Transverse colon (tissue), 4 donors: ENCODE measurements at regions not wholly inside any gene's neighbourhood (a gene's known extent, or its start where the extent isn't known, plus 50 kb on each side); places are given as distances from the start of the nearest gene placed in this dataset.

Experiments
- DNase-seq: peaks from one replicate; pipeline ENCODE4 v3.0.0-alpha.2; 2019
- H3K27ac ChIP-seq, 4 donors: fragments of 200-600 bp; sonication (generic); 2 replicates each; pipeline ENCODE4 v1.5.1; 2016 to 2018; ENCODE audit warnings: inconsistent platforms in 4 of 4
- H3K27me3 ChIP-seq: fragments of 200-600 bp; sonication (generic); 2 replicates; pipeline ENCODE4 v1.5.1; 2017; ENCODE audit warnings: inconsistent platforms
- H3K36me3 ChIP-seq, 4 donors: fragments of 200-600 bp; sonication (generic); 2 replicates each; pipeline ENCODE4 v1.5.1; 2017 to 2019; ENCODE audit warnings: inconsistent platforms in 4 of 4
- H3K4me1 ChIP-seq, 4 donors: fragments of 200-600 bp; sonication (generic); 2 replicates each; pipeline ENCODE4 v1.5.1; 2017 to 2020; ENCODE audit warnings: inconsistent platforms in 4 of 4
- H3K4me3 ChIP-seq, 4 donors: fragments of 200-600 bp; sonication (generic); 1 replicate in 1 of 4; 2 replicates in 3 of 4; pipeline versions ENCODE4 v1.5.1 to v1.6.1; 2017 to 2019; ENCODE audit warnings: inconsistent platforms in 4 of 4
- H3K9me3 ChIP-seq, 2 donors: fragments of 200-600 bp; sonication (generic); 2 replicates each; pipeline ENCODE4 v1.5.1; 2017 to 2019; ENCODE audit warnings: inconsistent platforms in 2 of 2
- EP300 ChIP-seq: sonication (generic); formaldehyde crosslinking; IDR thresholded peaks from one replicate; pipeline ENCODE4 v1.6.1; 2017; ENCODE audit warnings: antibody characterized with exemption, low read depth
- POLR2A ChIP-seq: fragments of 450-650 bp; IDR thresholded peaks from one replicate; pipeline ENCODE4 v1.6.1; 2016; ENCODE audit warnings: antibody characterized with exemption, mild to moderate bottlenecking, moderate library complexity
- POLR2AphosphoS5 ChIP-seq, 3 donors: sonication (generic); formaldehyde crosslinking; IDR thresholded peaks; one replicate each; pipeline ENCODE4 v1.6.1; 2016; ENCODE audit warnings: antibody characterized with exemption in 3 of 3
- WGBS, 2 donors: methylation state at CpG; one replicate each; pipeline ENCODE4 v1.1.5; 2018; ENCODE audit warnings: low coverage in 1 of 2; 5-methylcytosine and 5-hydroxymethylcytosine counted together
- in situ Hi-C, 4 donors: fragments of 200-750 bp; cut with MboI; loops; one replicate each; pipeline versions ENCODE4 v1.15.0 to v1.15.1; 2017; ENCODE audit warnings: low sequenced_read_pairs in 3 of 4, low pct_ligation_motif_present in 1 of 4, low pct_unique_long_range_greater_than_20kb in 1 of 4
- intact Hi-C: fragments of 100-400 bp; cut with DNase I; formaldehyde crosslinking; loops from one replicate; pipeline ENCODE4 v1.15.1; 2023; ENCODE audit warnings: low total_unique reads
- TF ChIP-seq, protein P1 (sequence below), 5 experiments: fragments of 200-600 bp in 3 of 5; fragments of 450-650 bp in 2 of 5; sonication (generic) in 3 of 5; IDR thresholded peaks; 1 replicate in 2 of 5; 2 replicates in 3 of 5; pipeline ENCODE4 v1.5.1; 2016 to 2017; ENCODE audit warnings: antibody characterized with exemption in 5 of 5, inconsistent platforms in 3 of 5, mild to moderate bottlenecking in 2 of 5, moderate library complexity in 1 of 5

DNA sequence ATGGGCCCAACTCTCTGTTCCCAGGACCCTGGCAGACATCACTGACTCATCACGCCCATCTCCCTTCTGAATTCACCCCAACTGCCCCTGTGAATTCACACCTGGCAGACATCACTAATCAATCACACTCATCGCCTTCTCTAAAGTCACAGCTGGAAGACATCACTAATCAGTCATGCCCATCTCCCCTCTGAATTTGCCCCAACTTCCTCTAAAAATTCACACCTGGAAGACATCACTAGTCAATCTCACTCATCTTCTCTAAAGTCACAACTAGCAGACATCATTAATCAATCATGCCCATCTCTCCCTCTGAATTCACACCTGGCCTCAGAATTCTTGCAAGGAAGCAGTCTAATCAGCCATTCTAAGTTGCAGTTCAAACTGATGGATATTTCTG, 111.1 kb downstream of the FOXA2 start:
- no peaks in the 10 kb centered on the region for H3K27me3 ChIP-seq
- WGBS, 2 donors, result 78 to 100% methylated on average over 1 to 2 of the region's 2 CpGs
- no peak overlapping the region for H3K4me3 ChIP-seq
- no peaks in the 10 kb centered on the region for H3K9me3 ChIP-seq
- no peak for DNase-seq
- no peaks in the 10 kb centered on the region for H3K36me3 ChIP-seq
- no peak overlapping the region for H3K27ac ChIP-seq
- intact Hi-C loops (no loop called here), in situ Hi-C loops (no loop called here)
- H3K4me1 ChIP-seq, result peaks cover 0 to 10% (median 0%) of the 10 kb centered on the region in 4 donors
- TF ChIP-seq POLR2AphosphoS5 (IDR thresholded peaks at IDR 0.05) (no peak), POLR2A (no peak), EP300 (no peak)
- TF ChIP-seq, protein P1, sequence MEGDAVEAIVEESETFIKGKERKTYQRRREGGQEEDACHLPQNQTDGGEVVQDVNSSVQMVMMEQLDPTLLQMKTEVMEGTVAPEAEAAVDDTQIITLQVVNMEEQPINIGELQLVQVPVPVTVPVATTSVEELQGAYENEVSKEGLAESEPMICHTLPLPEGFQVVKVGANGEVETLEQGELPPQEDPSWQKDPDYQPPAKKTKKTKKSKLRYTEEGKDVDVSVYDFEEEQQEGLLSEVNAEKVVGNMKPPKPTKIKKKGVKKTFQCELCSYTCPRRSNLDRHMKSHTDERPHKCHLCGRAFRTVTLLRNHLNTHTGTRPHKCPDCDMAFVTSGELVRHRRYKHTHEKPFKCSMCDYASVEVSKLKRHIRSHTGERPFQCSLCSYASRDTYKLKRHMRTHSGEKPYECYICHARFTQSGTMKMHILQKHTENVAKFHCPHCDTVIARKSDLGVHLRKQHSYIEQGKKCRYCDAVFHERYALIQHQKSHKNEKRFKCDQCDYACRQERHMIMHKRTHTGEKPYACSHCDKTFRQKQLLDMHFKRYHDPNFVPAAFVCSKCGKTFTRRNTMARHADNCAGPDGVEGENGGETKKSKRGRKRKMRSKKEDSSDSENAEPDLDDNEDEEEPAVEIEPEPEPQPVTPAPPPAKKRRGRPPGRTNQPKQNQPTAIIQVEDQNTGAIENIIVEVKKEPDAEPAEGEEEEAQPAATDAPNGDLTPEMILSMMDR (IDR thresholded peaks at IDR 0.05), result no peak

GRCh38 chr20:22472447-22473100, 111.8 kb downstream of the FOXA2 start:
- H3K4me1 ChIP-seq, result peaks cover 0 to 10% (median 0%) of the 10 kb centered on the region in 4 donors
- 86 to 89% methylated on average over 1 to 20 of the region's 20 CpGs for WGBS, 2 donors
- no peak for DNase-seq
- no peaks in the 10 kb centered on the region for H3K9me3 ChIP-seq
- H3K27me3 ChIP-seq, result no peaks in the 10 kb centered on the region
- in situ Hi-C loops, result no loop called here
- no peaks in the 10 kb centered on the region for H3K36me3 ChIP-seq
- TF ChIP-seq EP300 (no peak), POLR2AphosphoS5 (IDR thresholded peaks at IDR 0.05) (no peak), POLR2A (no peak)
- TF ChIP-seq, protein P1 (IDR thresholded peaks at IDR 0.05), result no peak
- H3K27ac ChIP-seq, result no peak overlapping the region
- intact Hi-C loops, result no loop called here
- H3K4me3 ChIP-seq, result no peak overlapping the region

GRCh38 chr20:22471156-22471836, 113.1 kb downstream of the FOXA2 start:
- Histone ChIP-seq H3K27ac (no peak overlapping the region), H3K9me3 (no peaks in the 10 kb centered on the region), H3K27me3 (no peaks in the 10 kb centered on the region), H3K4me1 (peaks cover 0 to 10% (median 0%) of the 10 kb centered on the region in 4 donors), H3K36me3 (no peaks in the 10 kb centered on the region), H3K4me3 (no peak overlapping the region)
- intact Hi-C loops, result no loop called here
- in situ Hi-C loops, result no loop called here
- TF ChIP-seq, protein P1 (IDR thresholded peaks at IDR 0.05), result no peak
- TF ChIP-seq POLR2A (no peak), POLR2AphosphoS5 (IDR thresholded peaks at IDR 0.05) (no peak), EP300 (no peak)
- 63 to 68% methylated on average over 1 to 9 of the region's 9 CpGs for WGBS, 2 donors
- DNase-seq, result peak; percentile 64

DNA sequence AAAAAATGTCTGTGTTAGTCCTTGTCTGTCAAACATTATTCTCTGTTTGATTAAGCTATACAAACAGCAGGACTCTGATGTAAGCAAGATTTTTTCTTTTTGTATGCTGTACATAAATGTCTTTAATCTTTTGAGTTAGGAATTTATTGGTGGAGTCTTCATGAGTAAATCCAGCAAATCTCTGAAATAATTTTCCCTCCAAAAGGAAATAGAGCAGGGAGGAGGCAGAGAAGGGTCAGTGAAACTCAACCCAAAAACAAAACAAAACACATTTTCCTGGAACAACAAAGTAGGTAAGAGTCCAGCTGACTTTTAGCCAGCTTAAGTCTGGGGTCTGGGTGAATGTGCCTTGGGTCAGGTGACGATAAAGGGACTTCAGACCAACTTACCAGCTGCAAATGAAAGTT, 113.7 kb downstream of the FOXA2 start:
- WGBS, 2 donors, result 50% methylated on average over 1 of the region's 1 CpG; no CpG with 5 or more reads in 1 of the 2 donors
- no peaks in the 10 kb centered on the region for H3K36me3 ChIP-seq
- H3K27me3 ChIP-seq, result no peaks in the 10 kb centered on the region
- TF ChIP-seq, protein P1 (IDR thresholded peaks at IDR 0.05), result no peak
- TF ChIP-seq POLR2A (no peak), POLR2AphosphoS5 (IDR thresholded peaks at IDR 0.05) (no peak), EP300 (no peak)
- no peak for DNase-seq
- no peak overlapping the region for H3K4me3 ChIP-seq
- in situ Hi-C loops, result no loop called here
- intact Hi-C loops, result no loop called here
- peaks cover 0 to 10% (median 0%) of the 10 kb centered on the region in 4 donors for H3K4me1 ChIP-seq
- no peak overlapping the region for H3K27ac ChIP-seq
- no peaks in the 10 kb centered on the region for H3K9me3 ChIP-seq
